GM18517 (cell line): ENCODE measurements at regions not wholly inside any gene's neighbourhood (a gene's known extent, or its start where the extent isn't known, plus 50 kb on each side); places are given as distances from the start of the nearest gene placed in this dataset.
"Not testable (repeated sequence)": the region's sequence is repeated elsewhere in the genome, so short reads cannot be mapped to it uniquely, and the experiment has no call there.

ENCODE experiments used
- ATAC-seq: cut with Tn5 transposase; IDR thresholded peaks from one replicate; pipeline ENCODE4 v1.9.1; 2021; ENCODE audit warnings: mild to moderate bottlenecking, moderate library complexity; ENCODE audit not compliant: unreplicated experiment

DNA sequence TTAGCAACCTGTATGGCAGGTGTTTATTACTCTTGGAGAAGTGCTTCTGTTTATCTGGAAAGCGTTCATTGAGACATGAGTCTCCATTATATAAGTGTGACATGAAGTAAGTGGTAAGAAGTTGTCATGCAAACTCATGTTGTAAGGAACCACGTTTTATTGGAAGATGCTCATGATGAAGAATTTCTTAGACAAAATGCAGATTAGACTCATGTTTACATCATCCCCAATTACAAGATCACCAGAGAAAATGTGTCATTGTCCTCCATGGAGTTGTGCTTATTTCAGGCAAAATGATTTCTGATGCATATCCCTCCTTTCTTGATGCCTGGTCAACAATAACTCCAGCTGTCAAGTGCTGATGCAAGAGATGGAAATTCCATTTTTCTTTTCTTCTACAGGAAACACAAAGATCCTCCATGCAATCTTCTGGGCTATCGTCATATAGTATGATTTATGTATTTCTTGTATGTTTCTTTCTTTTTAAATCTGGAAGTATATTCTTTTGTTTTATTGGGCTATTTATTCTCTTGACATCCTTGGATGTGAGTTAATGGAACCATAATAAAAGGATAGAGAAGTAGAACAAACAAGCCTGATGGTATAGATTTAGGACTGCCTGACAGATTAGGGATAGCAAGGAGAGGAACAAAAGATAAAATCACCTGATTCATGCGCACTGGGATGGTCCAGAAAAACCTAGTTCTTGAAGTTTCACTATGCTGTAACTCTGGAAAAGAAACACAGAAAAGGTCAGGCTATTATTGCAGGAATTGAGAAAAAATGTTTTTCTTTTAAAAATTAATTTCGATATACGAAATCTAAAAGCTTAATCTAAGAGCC lies 50.7 kb upstream of the DIAPH3 start:
- no peak for ATAC-seq

DNA sequence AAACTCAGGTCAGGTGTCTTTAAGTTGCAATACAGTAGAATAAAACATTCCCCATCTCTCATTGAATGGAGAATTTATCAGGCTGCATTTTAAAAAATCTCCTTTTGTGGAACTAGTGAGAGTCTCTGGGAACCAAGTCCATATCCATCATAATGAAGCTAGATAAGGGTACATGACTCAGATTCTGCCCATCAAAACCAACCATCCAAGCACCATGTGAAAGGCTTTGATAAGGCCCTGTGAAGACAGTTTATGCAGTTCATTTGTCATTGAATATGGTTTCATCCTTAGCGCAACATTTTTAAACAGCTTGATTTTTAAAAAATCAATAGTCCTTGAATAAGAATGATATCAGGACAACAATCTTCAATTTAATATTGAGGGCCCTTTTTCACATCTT lies 56.3 kb upstream of the DIAPH3 start:
- no peak for ATAC-seq

DNA sequence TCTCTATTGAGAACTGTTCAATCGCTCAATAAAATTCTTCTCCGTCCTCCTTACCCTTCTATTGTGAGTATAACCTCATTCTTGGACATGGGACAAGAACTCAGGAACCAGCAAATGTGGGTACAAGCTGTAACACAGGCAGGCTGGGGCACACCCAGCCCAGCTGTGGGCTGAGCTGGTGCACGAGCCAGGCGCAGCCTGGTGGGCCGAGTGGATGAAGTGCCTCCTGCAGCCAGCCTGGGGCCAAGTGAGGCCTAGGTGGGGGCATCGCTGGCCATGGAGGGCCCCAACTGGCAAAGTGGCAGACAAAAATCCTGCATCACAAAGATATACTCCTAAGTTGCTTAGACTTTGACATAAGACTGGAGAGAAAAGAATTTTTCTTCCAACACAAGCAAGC lies 57.9 kb upstream of the DIAPH3 start:
- no peak for ATAC-seq

DNA sequence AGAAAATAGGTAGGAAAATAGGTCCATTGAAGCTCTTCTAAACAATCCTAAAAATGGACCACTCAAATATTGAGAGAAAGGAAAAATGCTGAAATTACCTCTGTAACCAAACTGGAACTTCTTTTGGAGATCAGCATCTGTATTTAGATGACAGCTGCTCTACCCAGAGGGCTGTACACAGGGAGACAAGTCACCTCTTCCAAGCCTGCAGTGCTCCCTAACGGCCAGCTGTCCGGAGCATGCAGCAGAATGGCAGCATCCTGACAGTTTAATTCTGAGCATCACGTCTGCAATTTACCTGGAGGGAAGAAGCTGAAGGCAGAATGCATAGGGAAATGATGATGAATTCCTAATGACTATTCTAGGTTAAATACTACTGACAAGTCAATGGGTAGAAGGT lies 62.8 kb upstream of the DIAPH3 start:
- no peak for ATAC-seq

DNA sequence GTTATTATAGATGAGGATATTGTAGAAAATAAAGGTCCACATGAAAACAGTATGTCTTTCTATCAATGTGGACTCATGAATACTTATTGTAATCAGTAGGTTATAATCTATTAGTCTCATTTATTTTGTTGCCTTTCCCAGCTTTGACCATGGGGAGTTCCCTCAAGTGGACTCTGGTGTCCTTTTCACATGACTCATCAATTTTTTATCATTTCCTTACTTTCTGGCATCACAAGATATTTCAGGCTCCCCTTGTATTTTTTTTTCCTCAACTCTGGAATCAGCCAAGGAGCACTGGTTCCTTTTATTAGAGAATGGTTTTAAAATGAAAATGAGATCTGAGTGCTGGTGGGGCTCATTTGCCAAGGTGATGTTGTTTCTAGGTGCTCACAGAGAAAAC lies 63.4 kb upstream of the DIAPH3 start:
- ATAC-seq = no peak

DNA sequence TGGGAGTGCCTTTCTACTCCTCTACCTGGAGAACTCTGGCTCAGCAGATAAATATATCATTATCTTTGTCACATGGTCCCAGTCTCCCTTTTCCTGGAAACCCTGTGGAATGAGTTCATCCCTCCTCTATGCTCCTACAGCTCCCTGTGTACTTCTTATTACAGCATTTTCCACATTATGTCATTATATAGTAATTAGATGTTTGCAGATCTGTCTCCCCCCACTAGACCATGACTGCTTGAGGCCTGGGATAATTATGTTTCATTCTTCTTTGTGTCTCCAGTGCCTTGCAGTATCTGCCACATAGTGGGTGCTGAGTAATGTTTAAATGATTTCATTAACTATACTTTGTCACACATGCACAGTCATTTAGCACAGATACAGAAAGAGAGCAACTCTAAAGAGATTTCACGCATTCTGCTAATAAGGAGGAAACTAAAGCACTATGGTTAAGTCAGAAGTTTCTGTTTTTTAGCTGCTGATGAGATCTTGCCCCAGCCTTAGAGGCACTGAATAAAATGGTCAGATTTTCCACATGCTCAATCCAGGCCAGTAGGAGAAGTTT lies 66.1 kb upstream of the DIAPH3 start:
- no peak for ATAC-seq

DNA sequence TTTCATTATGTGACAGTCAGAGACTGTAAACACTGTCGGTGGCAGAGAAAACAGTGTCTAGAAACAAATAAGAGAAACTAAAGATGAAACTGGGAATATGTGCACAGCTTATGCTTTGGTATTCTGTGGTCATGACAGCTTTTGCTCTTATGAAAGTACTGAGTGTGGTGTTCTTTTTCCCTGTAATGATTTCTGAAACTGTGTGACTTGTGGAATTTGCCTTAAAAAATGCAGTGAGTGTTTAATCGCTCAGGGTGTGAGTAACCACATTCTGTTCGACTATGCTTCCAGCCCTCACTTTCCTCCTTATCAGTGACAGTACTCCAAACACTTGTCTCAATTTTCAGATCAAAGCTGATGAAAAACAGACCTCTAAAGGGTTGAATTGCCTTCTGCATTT lies 66.9 kb upstream of the DIAPH3 start:
- ATAC-seq = peak; percentile 72

DNA sequence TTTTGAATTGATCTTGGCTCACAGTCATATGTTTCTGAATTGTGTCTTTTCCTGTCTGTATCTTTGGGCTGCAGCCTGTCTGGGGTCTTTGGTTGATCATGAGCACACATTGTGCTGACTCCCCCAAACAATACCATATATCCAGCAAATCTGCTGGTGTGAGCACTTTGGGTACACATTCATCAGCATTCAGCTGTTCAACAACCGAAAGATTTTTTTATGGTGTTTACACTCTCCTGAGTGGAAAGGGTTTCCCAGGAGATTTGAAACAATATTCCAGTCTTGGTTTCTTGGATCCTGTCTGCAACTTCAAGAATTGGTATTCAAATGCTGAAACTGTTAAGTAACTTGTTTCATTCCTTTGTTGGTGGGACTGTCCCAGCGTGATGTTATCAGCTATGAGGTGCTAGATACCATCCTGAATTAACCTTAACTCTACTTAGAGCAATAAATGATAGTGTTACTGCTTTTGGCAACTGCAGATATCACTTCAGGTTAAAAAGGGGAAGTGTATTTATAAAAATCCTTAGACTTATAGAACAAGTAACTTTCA lies 78.4 kb upstream of the DIAPH3 start:
- ATAC-seq = no peak

DNA sequence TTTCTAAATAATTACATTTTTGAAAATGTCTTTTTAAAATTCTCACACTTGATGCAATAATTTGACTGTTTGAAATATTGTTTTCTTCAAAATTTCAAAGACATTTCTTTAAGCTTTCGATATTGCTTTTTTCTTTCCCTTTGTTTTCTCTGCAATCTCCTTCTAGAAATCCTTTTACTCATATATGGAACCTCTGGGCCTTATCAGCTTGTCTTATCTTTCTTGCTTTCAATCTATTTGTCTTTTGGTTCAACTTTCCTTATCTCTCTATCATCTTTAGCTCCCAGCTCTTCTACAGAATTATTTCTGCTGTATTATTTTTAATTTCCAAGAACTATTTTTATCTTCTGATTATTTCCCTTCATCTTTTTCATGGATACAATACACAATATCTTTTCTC lies 80.7 kb upstream of the DIAPH3 start:
- no peak for ATAC-seq

DNA sequence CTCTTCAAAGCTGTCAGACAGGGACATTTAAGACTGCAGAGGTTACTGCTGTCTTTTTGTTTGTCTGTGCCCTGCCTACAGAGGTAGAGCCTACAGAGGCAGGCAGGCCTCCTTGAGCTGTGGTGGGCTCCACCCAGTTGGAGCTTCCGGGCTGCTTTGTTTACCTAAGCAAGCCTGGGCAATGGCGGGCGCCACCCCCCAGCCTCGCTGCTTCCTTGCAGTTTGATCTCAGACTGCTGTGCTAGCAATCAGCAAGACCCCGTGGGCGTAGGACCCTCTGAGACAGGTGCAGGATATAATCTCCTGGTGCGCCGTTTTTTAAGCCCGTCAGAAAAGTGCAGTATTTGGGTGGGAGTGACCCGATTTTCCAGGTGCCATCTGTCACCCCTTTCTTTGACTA lies 87.7 kb upstream of the DIAPH3 start:
- ATAC-seq = not testable (repeated sequence)

DNA sequence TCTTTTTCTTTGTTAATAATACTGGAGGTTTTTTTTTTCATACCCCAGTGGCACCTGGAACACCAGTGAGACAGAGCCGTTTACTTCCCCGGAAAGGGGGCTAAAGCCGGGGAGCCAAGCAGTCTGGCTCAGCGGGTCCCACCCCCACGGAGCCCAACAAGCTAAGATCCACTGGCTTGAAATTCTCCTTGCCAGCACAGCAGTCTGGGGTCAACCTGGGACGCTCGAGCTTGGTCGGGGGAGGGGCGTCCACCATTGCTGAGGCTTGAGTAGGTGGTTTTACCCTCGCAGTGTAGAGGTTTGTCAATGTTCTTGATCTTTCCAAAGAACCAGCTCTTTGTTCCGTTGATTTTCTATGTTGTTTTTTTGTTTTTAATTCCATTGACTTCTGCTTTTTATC lies 94.6 kb upstream of the DIAPH3 start:
- ATAC-seq = no peak

DNA sequence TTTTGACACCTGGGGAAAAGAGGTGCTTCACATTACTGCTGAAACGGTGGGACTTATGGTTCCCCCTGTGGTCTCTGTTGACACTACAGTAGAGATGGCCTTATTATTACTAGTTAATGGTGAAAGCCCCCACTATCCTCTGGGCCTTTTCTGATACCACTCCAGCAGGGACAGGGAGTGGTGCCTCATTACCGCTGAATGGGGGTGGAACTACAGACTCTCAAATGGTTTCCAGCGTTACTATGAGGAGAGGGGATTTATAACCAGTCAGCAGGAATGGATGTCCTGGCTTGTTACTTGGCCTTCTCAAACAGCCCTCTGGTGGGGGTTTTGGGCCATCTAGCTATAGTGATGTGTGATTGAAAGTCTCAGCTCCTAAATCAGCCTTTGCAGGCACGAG lies 96.7 kb upstream of the DIAPH3 start:
- no peak for ATAC-seq

DNA sequence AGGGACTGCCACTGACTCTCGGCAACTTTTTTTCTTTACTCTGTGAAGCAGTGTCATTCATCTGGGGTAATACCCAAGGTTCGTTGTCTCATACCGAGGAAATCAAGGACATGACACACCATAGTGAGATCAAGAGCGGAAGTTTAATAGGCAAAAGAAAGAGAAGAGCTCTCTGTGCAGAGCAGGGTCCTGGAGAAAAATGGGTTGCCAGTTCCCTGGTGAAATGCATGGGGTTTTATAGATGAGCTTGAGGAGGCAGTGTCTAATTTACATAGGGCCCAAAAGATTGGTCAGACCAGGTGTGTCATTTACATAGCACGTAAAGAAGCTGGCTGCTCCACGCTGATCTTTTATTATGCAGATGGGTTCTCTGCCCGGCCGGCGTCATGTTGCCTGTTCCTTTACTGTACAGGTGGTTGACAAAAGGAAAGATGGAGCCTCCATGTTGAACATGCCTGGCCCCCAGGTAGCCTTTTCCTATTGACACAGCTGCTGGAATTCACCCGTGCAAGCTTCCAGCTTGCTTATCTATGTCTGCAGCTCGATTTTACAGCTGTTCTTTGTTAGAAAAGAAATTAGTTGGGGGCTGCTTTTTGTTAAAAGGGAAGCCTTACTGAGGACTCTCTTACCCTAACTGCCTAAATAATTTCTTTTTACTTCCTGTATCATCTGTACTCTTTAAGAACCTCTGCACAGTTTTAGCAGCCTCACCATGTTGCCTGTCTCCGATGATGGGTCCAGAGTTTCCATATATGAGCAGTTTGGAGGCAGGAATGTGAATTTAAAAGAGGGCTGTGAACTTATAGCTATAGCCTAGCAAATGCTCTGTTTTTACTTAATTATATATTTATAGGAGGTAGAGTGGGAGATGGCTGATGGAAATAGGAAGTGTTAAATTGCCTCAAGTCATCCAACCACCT lies 98.0 kb upstream of the DIAPH3 start:
- no peak for ATAC-seq

DNA sequence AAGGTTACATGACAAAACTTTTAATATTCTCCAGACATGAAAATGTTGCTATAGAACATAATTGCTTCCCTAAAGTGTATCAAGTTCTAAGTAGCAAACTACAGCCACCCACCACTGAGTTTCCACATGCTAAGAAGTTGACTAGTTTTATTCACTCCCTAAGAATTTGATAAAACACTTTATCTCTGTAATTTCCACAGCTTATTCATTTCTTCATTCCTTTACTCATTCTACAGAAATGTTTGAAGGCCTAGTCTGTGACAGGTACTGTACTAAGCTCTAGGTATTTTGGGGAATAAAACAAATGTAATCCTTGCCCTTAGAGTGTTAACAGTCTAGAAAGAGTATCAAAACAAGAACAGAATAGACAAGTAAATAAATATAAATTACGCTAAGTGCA lies 101.8 kb upstream of the DIAPH3 start:
- ATAC-seq = no peak

DNA sequence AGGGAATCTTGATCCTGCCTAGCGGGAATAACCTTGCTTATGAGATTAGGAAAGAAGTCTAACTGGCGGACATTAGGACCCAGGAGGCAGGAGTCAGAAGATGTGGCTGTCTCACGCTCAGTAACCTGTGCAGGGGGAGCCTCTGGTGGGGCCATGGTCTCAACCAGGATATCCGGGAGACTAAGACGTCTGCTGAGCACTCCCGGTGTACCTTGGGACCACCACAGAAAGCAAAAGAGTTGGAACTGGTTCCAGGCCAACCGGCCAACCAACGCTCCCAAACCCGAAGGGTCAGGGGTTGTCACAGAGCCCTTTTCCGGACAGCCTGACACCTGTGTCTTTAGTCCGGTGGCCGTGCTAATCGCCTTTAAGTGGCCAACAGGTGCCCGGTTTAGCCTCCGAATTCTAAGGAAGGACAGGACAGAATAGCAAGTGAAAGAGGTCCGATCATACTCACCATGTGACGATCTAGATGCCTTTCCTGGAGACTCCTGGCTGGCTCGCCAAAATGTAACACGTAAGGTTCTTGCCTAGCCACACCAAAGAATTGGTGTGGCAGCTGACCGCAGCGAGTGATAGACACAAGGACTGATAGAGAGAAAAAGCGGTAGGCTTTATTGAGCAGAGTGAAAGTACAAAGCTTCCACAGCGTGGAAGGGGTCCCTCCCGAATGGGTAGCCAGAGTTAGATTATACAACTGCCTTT lies 103.9 kb upstream of the DIAPH3 start:
- ATAC-seq = peak; percentile 68

DNA sequence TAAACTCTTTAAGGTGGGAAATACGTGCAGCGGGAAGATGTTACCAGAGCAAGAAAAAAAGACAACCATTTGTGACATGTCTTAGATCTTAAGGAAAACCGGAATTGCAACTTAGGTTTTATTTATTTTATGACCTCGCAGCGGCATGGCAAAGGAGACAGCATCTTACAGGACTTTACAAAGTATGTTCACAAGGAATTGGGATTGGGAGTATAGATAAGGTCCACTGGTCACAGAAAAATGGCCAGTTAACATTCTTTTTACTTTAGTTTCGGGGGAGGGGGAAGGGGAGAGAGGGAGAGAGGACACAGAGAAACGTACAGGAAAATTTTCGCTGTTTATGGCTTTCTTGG lies 104.5 kb upstream of the DIAPH3 start:
- no peak for ATAC-seq

DNA sequence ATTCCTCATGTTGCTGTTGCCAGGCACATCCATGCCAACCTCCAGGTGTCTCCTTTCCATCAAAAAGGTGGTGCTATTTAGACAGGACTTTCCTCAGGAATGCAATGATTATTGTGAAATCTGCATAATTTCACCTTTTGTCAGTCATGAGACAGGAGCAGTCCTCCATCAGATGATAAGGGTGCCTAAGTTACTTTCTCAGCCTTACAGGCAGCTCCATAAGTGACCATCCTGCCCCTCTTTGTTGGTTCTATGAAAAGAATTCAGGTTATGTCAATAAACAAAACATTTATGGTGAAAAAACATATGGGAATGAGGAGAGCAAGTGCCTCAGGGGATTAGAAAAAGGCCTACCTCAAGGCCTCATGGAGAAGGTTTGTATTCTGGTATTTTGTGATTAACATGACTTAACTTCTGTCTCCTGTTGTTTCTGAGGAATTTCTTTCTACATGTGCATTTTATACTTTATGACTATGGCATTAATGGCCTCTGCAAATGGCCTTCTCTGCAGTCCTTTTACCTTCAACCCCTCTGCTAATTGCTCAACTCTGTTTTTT lies 110.3 kb upstream of the DIAPH3 start:
- ATAC-seq = no peak

DNA sequence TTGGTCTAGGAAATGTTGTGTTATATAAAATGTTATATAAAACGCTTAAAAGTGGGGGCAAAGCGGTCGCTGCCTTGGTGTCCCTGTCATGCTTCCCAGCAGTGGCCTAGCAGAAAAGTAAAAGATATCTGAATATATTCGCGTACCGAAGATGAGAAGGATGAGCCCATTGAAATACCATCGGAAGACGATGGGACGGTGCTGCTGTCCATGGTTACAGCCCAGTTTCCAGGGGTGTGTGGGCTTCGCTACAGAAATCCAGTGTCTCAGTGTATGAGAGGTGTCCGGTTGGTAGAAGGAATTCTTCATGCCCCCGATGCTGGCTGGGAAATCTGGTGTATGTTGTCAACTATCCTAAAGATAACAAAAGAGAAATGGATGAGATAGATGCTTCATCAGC lies 110.9 kb upstream of the DIAPH3 start:
- ATAC-seq = no peak

DNA sequence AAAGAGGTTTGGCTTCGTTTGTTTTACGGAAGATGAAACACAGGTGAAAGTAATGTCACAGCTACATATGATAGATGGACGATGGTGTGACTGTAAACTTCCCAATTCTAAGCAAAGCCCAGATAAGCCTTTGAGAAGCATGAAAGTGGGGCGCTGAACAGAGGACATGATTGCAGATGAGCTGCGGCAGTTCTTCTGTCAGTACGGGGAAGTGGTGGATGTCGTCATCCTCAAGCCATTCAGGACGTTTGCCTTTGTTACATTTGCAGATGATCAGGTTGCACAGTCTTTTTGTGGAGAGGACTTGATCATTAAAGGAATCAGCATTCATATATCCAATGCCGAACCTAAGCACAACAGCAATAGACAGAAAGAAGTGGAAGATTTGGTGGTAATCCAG lies 111.5 kb upstream of the DIAPH3 start:
- ATAC-seq = no peak

DNA sequence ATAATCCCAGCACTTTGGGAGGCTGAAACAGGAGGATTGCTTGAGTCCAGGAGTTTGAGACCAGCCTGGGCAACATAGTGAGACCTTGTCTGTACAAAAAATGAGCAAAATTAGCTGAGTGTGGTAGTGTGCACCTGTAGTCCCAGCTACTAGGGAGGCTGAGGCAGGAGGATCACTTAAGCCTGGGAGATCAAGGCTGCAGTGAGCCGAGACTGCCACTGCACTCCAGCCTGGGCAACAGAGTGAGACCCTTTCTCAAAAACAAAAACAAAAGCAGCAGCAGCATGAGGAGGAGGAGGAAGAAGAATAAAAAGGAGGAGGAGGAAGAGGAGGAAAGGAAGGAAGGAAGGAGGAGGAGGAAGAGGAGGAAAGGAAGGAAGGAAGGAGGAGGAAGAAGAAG lies 116.5 kb upstream of the TDRD3 start:
- not testable (repeated sequence) for ATAC-seq

DNA sequence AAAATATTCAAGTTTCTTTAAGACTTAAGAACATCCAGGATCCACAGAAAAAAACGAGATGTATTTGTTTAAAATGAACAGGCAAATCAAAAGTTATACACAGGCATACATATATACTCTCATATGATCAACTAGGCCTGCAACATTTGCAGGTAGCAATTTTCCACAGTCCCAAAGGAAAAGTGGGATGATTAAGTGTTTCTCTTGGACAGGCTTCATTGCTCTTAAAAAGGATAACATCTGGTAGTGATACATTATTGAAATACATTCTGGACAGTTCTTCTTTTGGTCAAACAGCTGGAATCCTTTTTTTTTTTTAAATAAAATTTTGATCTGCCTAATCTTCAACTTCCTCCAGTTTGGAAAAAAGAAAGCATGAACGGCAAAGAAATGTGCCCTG lies 114.8 kb upstream of the TDRD3 start:
- no peak for ATAC-seq
